ENCODE measurements at regions not wholly inside any gene's neighbourhood (a gene's known extent, or its start where the extent isn't known, plus 50 kb on each side); places are given as distances from the start of the nearest gene placed in this dataset.

- TF ChIP-seq CTCF (IDR thresholded peaks at IDR 0.05) (no peak), POLR2A (IDR thresholded peaks at IDR 0.05) (no peak)
Observed at GRCh38 chr4:31791666-31792065, 1071.5 kb downstream of the PCDH7 start.

Data from right lobe of liver (tissue), 4 donors.